DMS153 (cell line): ENCODE measurements at regions not wholly inside any gene's neighbourhood (a gene's known extent, or its start where the extent isn't known, plus 50 kb on each side); places are given as distances from the start of the nearest gene placed in this dataset.
"Not testable (repeated sequence)": the region's sequence is repeated elsewhere in the genome, so short reads cannot be mapped to it uniquely, and the experiment has no call there.

Experiments used
- DNase-seq: peaks from one replicate; lab custom pipeline; 2025; lab: John Stamatoyannopoulos, UW

- no peak for DNase-seq
Measured at GRCh38 chr10:91745090-91745831, 53.0 kb upstream of the TNKS2 start.

GRCh38 chr10:91743465-91743864 is 54.8 kb upstream of the TNKS2 start:
- no peak for DNase-seq

- DNase-seq = no peak
Measured at GRCh38 chr10:91742229-91742628, 56.0 kb upstream of the TNKS2 start.

- no peak for DNase-seq
Measured at GRCh38 chr10:91741356-91741755, 56.9 kb upstream of the TNKS2 start.

GRCh38 chr10:91740353-91740924 is 57.8 kb upstream of the TNKS2 start:
- DNase-seq = no peak

- not testable (repeated sequence) for DNase-seq
Measured at GRCh38 chr10:91732265-91732664, 66.0 kb upstream of the TNKS2 start.

- not testable (repeated sequence) for DNase-seq
Measured at GRCh38 chr10:91729339-91729738, 68.9 kb upstream of the TNKS2 start.

GRCh38 chr10:91726355-91726754 is 71.9 kb upstream of the TNKS2 start:
- DNase-seq = no peak

- no peak for DNase-seq
Measured at GRCh38 chr10:91724933-91725332, 73.3 kb upstream of the TNKS2 start.

GRCh38 chr10:91713461-91714072 is 80.7 kb upstream of the PPP1R3C start:
- DNase-seq = no peak

- no peak for DNase-seq
Measured at GRCh38 chr10:91711885-91712680, 79.2 kb upstream of the PPP1R3C start.

GRCh38 chr10:91709394-91709798 is 76.5 kb upstream of the PPP1R3C start:
- DNase-seq = peak; percentile 75

- DNase-seq = no peak
Measured at GRCh38 chr10:91708174-91708861, 75.4 kb upstream of the PPP1R3C start.

GRCh38 chr10:91707236-91707635 is 74.4 kb upstream of the PPP1R3C start:
- no peak for DNase-seq

- no peak for DNase-seq
Measured at GRCh38 chr10:91705948-91706670, 73.2 kb upstream of the PPP1R3C start.

GRCh38 chr10:91702620-91703019 is 69.7 kb upstream of the PPP1R3C start:
- DNase-seq = no peak

GRCh38 chr10:91700788-91701444 is 68.0 kb upstream of the PPP1R3C start:
- DNase-seq = no peak

GRCh38 chr10:91700273-91700672 is 67.4 kb upstream of the PPP1R3C start:
- no peak for DNase-seq

GRCh38 chr10:91698258-91698657 is 65.4 kb upstream of the PPP1R3C start:
- no peak for DNase-seq

GRCh38 chr10:91694170-91694794 is 61.4 kb upstream of the PPP1R3C start:
- DNase-seq = no peak
